Spleen (tissue), 3 donors: ENCODE measurements at regions not wholly inside any gene's neighbourhood (a gene's known extent, or its start where the extent isn't known, plus 50 kb on each side); places are given as distances from the start of the nearest gene placed in this dataset.

Experiments used
- POLR2A ChIP-seq, 3 donors: fragments of 450-650 bp; IDR thresholded peaks; one replicate each; pipeline ENCODE4 v1.5.1; 2017; ENCODE audit warnings: antibody characterized with exemption in 3 of 3, mild to moderate bottlenecking in 1 of 3
- POLR2AphosphoS5 ChIP-seq, 3 donors: sonication (generic); formaldehyde crosslinking; IDR thresholded peaks; one replicate each; pipeline ENCODE4 v1.5.1; 2017; ENCODE audit warnings: antibody characterized with exemption in 3 of 3

- TF ChIP-seq POLR2AphosphoS5 (IDR thresholded peaks at IDR 0.05) (no peak), POLR2A (IDR thresholded peaks at IDR 0.05) (no peak)
These were observed 494.2 kb upstream of the PROK2 start for GRCh38 chr3:72279068-72279604.
